H1 (cell line): ENCODE measurements at regions not wholly inside any gene's neighbourhood (a gene's known extent, or its start where the extent isn't known, plus 50 kb on each side); places are given as distances from the start of the nearest gene placed in this dataset.

Experiments
- EZH2 ChIP-seq: fragments of 200-600 bp; sonication (generic); IDR thresholded peaks from 2 replicates; pipeline ENCODE4 v1.7.1; 2012; ENCODE audit warnings: low read depth, mild to moderate bottlenecking, moderate library complexity, low read length, inconsistent platforms; ENCODE audit not compliant: severe bottlenecking
- POLR2A ChIP-seq, 2 experiments: IDR thresholded peaks; 1 replicate in 1 of 2; 2 replicates in 1 of 2; pipeline ENCODE4 v1.6.1; 2011; ENCODE audit warnings: low read depth in 2 of 2, low read length in 2 of 2, mild to moderate bottlenecking in 2 of 2; ENCODE audit errors: control extremely low read depth in 1 of 2
- RAD21 ChIP-seq, 2 experiments: IDR thresholded peaks in 1 of 2; conservative IDR thresholded peaks in 1 of 2; 2 replicates each; pipeline ENCODE4 v1.6.1; 2011; ENCODE audit warnings: low read depth in 2 of 2, low read length in 2 of 2, improper control_type of control experiment in 1 of 2, inconsistent platforms in 1 of 2, mild to moderate bottlenecking in 1 of 2, moderate library complexity in 1 of 2
- YY1 ChIP-seq: IDR thresholded peaks from 2 replicates; pipeline ENCODE4 v1.6.1; 2011; ENCODE audit warnings: low read depth, mild to moderate bottlenecking, low read length
- TF ChIP-seq, protein P1 (sequence below), 3 experiments: IDR thresholded peaks; 1 replicate in 2 of 3; 2 replicates in 1 of 3; pipeline versions ENCODE4 v1.5.1 to v1.6.1; 2011; ENCODE audit warnings: low read length in 3 of 3, mild to moderate bottlenecking in 3 of 3, inconsistent platforms in 2 of 3, low read depth in 1 of 3, moderate library complexity in 1 of 3; ENCODE audit not compliant: insufficient read depth in 1 of 3; ENCODE audit errors: control extremely low read depth in 1 of 3

DNA sequence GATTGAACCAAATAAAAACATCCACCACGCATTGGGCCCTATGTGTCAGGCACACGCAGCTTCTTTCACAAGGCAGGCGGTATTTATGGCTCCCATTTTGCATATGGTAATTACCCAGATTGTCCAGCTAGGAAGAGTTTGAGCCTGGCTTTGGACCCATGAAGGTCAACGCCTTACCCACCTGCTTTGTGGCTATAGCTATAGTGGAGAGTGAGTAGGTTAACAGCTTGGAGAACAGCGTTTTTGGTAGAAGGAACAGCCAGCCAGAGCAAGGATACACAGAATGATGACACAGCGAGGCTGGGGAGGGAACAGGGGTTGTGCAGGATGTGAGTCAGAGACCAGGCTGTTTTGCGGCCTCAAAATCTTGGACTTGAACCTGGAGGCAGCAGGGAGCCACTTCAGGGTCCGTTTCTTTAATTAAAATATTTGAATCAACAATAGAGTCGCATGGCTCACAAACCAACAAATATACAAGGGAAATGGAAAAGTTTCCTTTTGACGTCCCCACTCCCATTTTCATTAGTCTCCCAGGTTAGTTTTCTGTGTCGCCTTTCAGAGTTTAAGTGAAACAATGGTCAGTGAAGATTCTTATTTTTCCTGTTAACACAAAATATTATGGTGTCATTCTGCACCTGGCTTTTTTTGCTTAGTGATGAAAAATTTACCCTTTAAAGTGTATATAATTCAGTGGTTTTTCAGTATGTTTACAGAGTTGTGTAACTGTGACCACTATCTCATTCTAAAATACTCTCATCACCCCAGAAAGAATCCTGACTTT lies 118.2 kb upstream of the STX18 start:
- TF ChIP-seq YY1 (no peak), POLR2A (IDR thresholded peaks at IDR 0.05; ENCODE audit: control extremely low read depth in 1 of 2, low read depth in 2 of 2, low read length in 2 of 2) (no peak), EZH2 (no peak), RAD21 (IDR thresholded peaks at IDR 0.05 in 1 of 2, conservative IDR thresholded peaks at IDR 0.05 in 1 of 2; ENCODE audit: low read depth in 2 of 2, low read length in 2 of 2) (no peak)
- TF ChIP-seq, protein P1, sequence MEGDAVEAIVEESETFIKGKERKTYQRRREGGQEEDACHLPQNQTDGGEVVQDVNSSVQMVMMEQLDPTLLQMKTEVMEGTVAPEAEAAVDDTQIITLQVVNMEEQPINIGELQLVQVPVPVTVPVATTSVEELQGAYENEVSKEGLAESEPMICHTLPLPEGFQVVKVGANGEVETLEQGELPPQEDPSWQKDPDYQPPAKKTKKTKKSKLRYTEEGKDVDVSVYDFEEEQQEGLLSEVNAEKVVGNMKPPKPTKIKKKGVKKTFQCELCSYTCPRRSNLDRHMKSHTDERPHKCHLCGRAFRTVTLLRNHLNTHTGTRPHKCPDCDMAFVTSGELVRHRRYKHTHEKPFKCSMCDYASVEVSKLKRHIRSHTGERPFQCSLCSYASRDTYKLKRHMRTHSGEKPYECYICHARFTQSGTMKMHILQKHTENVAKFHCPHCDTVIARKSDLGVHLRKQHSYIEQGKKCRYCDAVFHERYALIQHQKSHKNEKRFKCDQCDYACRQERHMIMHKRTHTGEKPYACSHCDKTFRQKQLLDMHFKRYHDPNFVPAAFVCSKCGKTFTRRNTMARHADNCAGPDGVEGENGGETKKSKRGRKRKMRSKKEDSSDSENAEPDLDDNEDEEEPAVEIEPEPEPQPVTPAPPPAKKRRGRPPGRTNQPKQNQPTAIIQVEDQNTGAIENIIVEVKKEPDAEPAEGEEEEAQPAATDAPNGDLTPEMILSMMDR (IDR thresholded peaks at IDR 0.05; ENCODE audit: control extremely low read depth in 1 of 3, insufficient read depth in 1 of 3, low read depth in 1 of 3, low read length in 3 of 3), result no peak
